HepG2 (cell line): ENCODE measurements at regions not wholly inside any gene's neighbourhood (a gene's known extent, or its start where the extent isn't known, plus 50 kb on each side); places are given as distances from the start of the nearest gene placed in this dataset.
A peak's percentile ranks its signal among the peaks of the same experiment; 100 is the strongest.

Source experiments
- ARNT ChIP-seq: fragments of 450-650 bp; IDR thresholded peaks from 2 replicates; pipeline ENCODE4 v1.6.1; 2017
- EHMT2 ChIP-seq: fragments of 200-600 bp; sonication (generic); IDR thresholded peaks from 2 replicates; pipeline ENCODE4 v1.7.0; 2017; ENCODE audit warnings: antibody characterized with exemption, low read depth, low read length, borderline replicate concordance
- POGK ChIP-seq: sonication (generic); formaldehyde crosslinking; conservative IDR thresholded peaks from 2 replicates; pipeline ENCODE4 v1.8.0; 2022; ENCODE audit warnings: mild to moderate bottlenecking, moderate library complexity, missing genetic modification reagents
- SRSF1 ChIP-seq: fragments of 200-400 bp; formaldehyde crosslinking; optimal IDR thresholded peaks from 2 replicates; pipeline ENCODE3; 2017; ENCODE audit warnings: mild to moderate bottlenecking, low read depth, low read length, moderate library complexity
- ZBTB4 ChIP-seq: sonication (generic); formaldehyde crosslinking; IDR thresholded peaks from 2 replicates; pipeline ENCODE4 v1.4.0; 2020; ENCODE audit warnings: missing genetic modification reagents, mild to moderate bottlenecking, borderline replicate concordance
- ZBTB7A ChIP-seq: sonication (generic); formaldehyde crosslinking; IDR thresholded peaks from 2 replicates; pipeline ENCODE4 v1.8.0; 2022; ENCODE audit warnings: mild to moderate bottlenecking, missing genetic modification reagents
- ZNF549 ChIP-seq: sonication (generic); formaldehyde crosslinking; IDR thresholded peaks from 2 replicates; pipeline ENCODE4 v1.5.0; 2020; ENCODE audit warnings: missing genetic modification reagents
- ZNF646 ChIP-seq: sonication (generic); formaldehyde crosslinking; IDR thresholded peaks from 2 replicates; pipeline ENCODE4 v1.9.0; 2021; ENCODE audit warnings: mild to moderate bottlenecking, missing genetic modification reagents
- ZNF672 ChIP-seq: sonication (generic); formaldehyde crosslinking; IDR thresholded peaks from 2 replicates; pipeline ENCODE4 v1.8.1; 2022; ENCODE audit warnings: missing genetic modification reagents
- ZNF773 ChIP-seq: sonication (generic); formaldehyde crosslinking; IDR thresholded peaks from 2 replicates; pipeline ENCODE4 v1.4.0; 2020; ENCODE audit warnings: missing genetic modification reagents, borderline replicate concordance
- TF ChIP-seq, protein P1 (sequence below): sonication (generic); formaldehyde crosslinking; IDR thresholded peaks from 2 replicates; pipeline ENCODE4 v1.4.0; 2020; ENCODE audit warnings: missing genetic modification reagents, mild to moderate bottlenecking, borderline replicate concordance
- TF ChIP-seq, protein P2 (sequence below): IDR thresholded peaks from 2 replicates; pipeline ENCODE4 v1.6.1; 2012; ENCODE audit warnings: low read length, improper control_type of control experiment

GRCh38 chr3:76972624-76973296 lies 67.1 kb upstream of the ROBO2 start (continued):
- TF ChIP-seq, protein P1, sequence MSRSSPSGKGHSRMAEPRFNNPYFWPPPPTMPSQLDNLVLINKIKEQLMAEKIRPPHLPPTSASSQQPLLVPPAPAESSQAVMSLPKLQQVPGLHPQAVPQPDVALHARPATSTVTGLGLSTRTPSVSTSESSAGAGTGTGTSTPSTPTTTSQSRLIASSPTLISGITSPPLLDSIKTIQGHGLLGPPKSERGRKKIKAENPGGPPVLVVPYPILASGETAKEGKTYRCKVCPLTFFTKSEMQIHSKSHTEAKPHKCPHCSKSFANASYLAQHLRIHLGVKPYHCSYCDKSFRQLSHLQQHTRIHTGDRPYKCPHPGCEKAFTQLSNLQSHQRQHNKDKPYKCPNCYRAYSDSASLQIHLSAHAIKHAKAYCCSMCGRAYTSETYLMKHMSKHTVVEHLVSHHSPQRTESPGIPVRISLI: no peak
- TF ChIP-seq ARNT (no peak), ZNF773 (no peak), SRSF1 (no peak), ZNF646 (CRISPR knock-in tag) (no peak), ZNF672 (CRISPR knock-in tag) (no peak), ZNF549 (CRISPR knock-in tag) (no peak), ZBTB7A (no peak), POGK (CRISPR knock-in tag) (0 out of 2 replicates have a peak, but pooled peaks have one; percentile 19), ZBTB4 (CRISPR knock-in tag) (no peak), EHMT2 (no peak)
- TF ChIP-seq, protein P2, sequence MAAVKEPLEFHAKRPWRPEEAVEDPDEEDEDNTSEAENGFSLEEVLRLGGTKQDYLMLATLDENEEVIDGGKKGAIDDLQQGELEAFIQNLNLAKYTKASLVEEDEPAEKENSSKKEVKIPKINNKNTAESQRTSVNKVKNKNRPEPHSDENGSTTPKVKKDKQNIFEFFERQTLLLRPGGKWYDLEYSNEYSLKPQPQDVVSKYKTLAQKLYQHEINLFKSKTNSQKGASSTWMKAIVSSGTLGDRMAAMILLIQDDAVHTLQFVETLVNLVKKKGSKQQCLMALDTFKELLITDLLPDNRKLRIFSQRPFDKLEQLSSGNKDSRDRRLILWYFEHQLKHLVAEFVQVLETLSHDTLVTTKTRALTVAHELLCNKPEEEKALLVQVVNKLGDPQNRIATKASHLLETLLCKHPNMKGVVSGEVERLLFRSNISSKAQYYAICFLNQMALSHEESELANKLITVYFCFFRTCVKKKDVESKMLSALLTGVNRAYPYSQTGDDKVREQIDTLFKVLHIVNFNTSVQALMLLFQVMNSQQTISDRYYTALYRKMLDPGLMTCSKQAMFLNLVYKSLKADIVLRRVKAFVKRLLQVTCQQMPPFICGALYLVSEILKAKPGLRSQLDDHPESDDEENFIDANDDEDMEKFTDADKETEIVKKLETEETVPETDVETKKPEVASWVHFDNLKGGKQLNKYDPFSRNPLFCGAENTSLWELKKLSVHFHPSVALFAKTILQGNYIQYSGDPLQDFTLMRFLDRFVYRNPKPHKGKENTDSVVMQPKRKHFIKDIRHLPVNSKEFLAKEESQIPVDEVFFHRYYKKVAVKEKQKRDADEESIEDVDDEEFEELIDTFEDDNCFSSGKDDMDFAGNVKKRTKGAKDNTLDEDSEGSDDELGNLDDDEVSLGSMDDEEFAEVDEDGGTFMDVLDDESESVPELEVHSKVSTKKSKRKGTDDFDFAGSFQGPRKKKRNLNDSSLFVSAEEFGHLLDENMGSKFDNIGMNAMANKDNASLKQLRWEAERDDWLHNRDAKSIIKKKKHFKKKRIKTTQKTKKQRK: no peak
